OCI-LY1 (cell line): ENCODE measurements at regions not wholly inside any gene's neighbourhood (a gene's known extent, or its start where the extent isn't known, plus 50 kb on each side); places are given as distances from the start of the nearest gene placed in this dataset.

Experiments
- CTCF ChIP-seq: fragments of 200-600 bp; sonication (generic), shearing (Covaris generic); IDR thresholded peaks from 2 replicates; pipeline ENCODE4 v1.5.1; 2017; ENCODE audit warnings: mild to moderate bottlenecking, antibody characterized with exemption, low read length, moderate library complexity, mixed read lengths
- EZH2 ChIP-seq: fragments of 200-600 bp; sonication (generic), shearing (Covaris generic); IDR thresholded peaks from 2 replicates; pipeline ENCODE4 v1.8.0; 2017; ENCODE audit warnings: borderline replicate concordance, mixed run types, mild to moderate bottlenecking, antibody characterized with exemption, low read length, moderate library complexity, mixed read lengths

GRCh38 chr5:129342796-129343195, 117.3 kb upstream of the ADAMTS19 start:
- TF ChIP-seq CTCF (no peak), EZH2 (no peak)
